HepG2 (cell line): ENCODE measurements at regions not wholly inside any gene's neighbourhood (a gene's known extent, or its start where the extent isn't known, plus 50 kb on each side); places are given as distances from the start of the nearest gene placed in this dataset.
A peak's percentile ranks its signal among the peaks of the same experiment; 100 is the strongest.

Source experiments
- ATAC-seq: fragments of 200-7000 bp; cut with Tn5 transposase; 3 replicates; pipeline ENCODE4 v1.9.1; 2020; ENCODE audit warnings: mild to moderate bottlenecking, moderate library complexity
- BruUV-seq: library from RNA; stranded (reverse); fragments of 400-500 nt; replicated peaks from 2 replicates; lab custom pipeline; 2021; lab: Mats Ljungman, UMichigan
- CTCF ChIA-PET: fragments of 300-600 bp; formaldehyde crosslinking; extraction: SDS; loops from one replicate; lab custom pipeline; 2021; ENCODE audit warnings: low total read pairs, inconsistent platforms, low intra/inter-chr PET ratio; lab: Yijun Ruan, JAX
- POLR2A ChIA-PET: fragments of 350-600 bp; sonication (Branson Sonifier 250); formaldehyde crosslinking; loops from one replicate; lab custom pipeline; 2020; ENCODE audit warnings: antibody characterized with exemption, inconsistent platforms; lab: Yijun Ruan, JAX
- DNase-seq: peaks from one replicate; pipeline ENCODE4 v3.0.0-alpha.2; 2015; ENCODE audit warnings: low spot score
- FAIRE-seq: peaks from 3 replicates; lab custom pipeline; 2011; peaks lifted over from hg19 to GRCh38; lab: Jason Lieb, UNC
- H2AFZ ChIP-seq: one replicate; pipeline ENCODE4 v1.6.1; 2011; ENCODE audit warnings: low read length, inconsistent platforms
- H3K27ac ChIP-seq: fragments of 300-600 bp; 3 replicates; pipeline ENCODE4 v1.8.0; 2011; ENCODE audit warnings: mixed run types, mild to moderate bottlenecking, mixed read lengths, low read length, inconsistent platforms; ENCODE audit not compliant: insufficient read depth; ENCODE audit errors: extremely low read length
- H3K27me3 ChIP-seq, 2 experiments: fragments of 200-600 bp in 1 of 2; 2 replicates in 1 of 2; 3 replicates in 1 of 2; pipeline versions ENCODE4 v1.6.0 to v1.8.0; 2011; ENCODE audit warnings: low read length in 2 of 2, mild to moderate bottlenecking in 2 of 2, moderate library complexity in 2 of 2, inconsistent platforms in 1 of 2; ENCODE audit not compliant: insufficient read depth in 2 of 2, control insufficient read depth in 1 of 2
- H3K36me3 ChIP-seq, 2 experiments: fragments of 200-600 bp in 1 of 2; replicated peaks in 1 of 2; 2 replicates in 1 of 2; 3 replicates in 1 of 2; pipeline versions ENCODE4 v1.5.1 to v1.8.0; 2011; ENCODE audit warnings: low read length in 2 of 2, inconsistent platforms in 1 of 2; ENCODE audit not compliant: insufficient read depth in 2 of 2, control insufficient read depth in 1 of 2
- H3K4me1 ChIP-seq: 2 replicates; pipeline ENCODE4 v1.5.1; 2012; ENCODE audit warnings: low read length, inconsistent platforms; ENCODE audit not compliant: insufficient read depth
- H3K4me2 ChIP-seq: 2 replicates; pipeline ENCODE4 v1.6.0; 2011; ENCODE audit warnings: low read depth, low read length, inconsistent platforms
- H3K4me3 ChIP-seq, 3 experiments: fragments of 200-600 bp in 1 of 3; sonication (generic), shearing (Covaris generic) in 1 of 3; replicated peaks in 1 of 3; 2 replicates each; pipeline ENCODE4 v1.5.1; 2011 to 2016; ENCODE audit warnings: low read length in 3 of 3, inconsistent platforms in 2 of 3, low read depth in 2 of 3, mild to moderate bottlenecking in 2 of 3, control low read depth in 1 of 3, mixed read lengths in 1 of 3; ENCODE audit not compliant: insufficient read depth in 1 of 3
- H3K79me2 ChIP-seq: one replicate; pipeline ENCODE4 v1.6.1; 2011; ENCODE audit warnings: low read length, inconsistent platforms; ENCODE audit not compliant: insufficient read depth
- H3K9ac ChIP-seq: 2 replicates; pipeline ENCODE4 v1.6.0; 2011; ENCODE audit warnings: mild to moderate bottlenecking, low read depth, low read length, inconsistent platforms; ENCODE audit not compliant: insufficient read depth
- H3K9me3 ChIP-seq: 2 replicates; pipeline ENCODE4 v1.5.1; 2012; ENCODE audit warnings: mild to moderate bottlenecking, low read length
- H4K20me1 ChIP-seq: 2 replicates; pipeline ENCODE4 v1.6.0; 2011; ENCODE audit warnings: inconsistent platforms, mild to moderate bottlenecking, low read length, moderate library complexity; ENCODE audit not compliant: insufficient read depth
- ARNT ChIP-seq: fragments of 450-650 bp; IDR thresholded peaks from 2 replicates; pipeline ENCODE4 v1.6.1; 2017
- ATF7 ChIP-seq, 2 experiments: fragments of 450-650 bp in 1 of 2; sonication (generic) in 1 of 2; formaldehyde crosslinking in 1 of 2; IDR thresholded peaks; 2 replicates each; pipeline versions ENCODE4 v1.4.0 to v1.6.1; 2016 to 2020; ENCODE audit warnings: antibody characterized with exemption in 1 of 2, mild to moderate bottlenecking in 1 of 2, missing genetic modification reagents in 1 of 2
- MBNL3 ChIP-seq: fragments of 250-450 bp; sonication (Bioruptor Pico); conservative IDR thresholded peaks from 2 replicates; pipeline ENCODE4 v1.8.0; 2022; ENCODE audit warnings: mild to moderate bottlenecking, inconsistent platforms
- NR3C1 ChIP-seq: sonication (generic); formaldehyde crosslinking; IDR thresholded peaks from 2 replicates; pipeline ENCODE4 v1.4.0; 2020; ENCODE audit warnings: missing genetic modification reagents
- TMF1 ChIP-seq: sonication (generic); formaldehyde crosslinking; IDR thresholded peaks from 2 replicates; pipeline ENCODE4 v1.8.1; 2022; ENCODE audit warnings: low read depth, missing genetic modification reagents
- ZNF317 ChIP-seq: sonication (generic); formaldehyde crosslinking; IDR thresholded peaks from 2 replicates; pipeline ENCODE4 v1.5.0; 2020; ENCODE audit warnings: mild to moderate bottlenecking, missing genetic modification reagents
- ZNF350 ChIP-seq: sonication (generic); formaldehyde crosslinking; IDR thresholded peaks from 2 replicates; pipeline ENCODE4 v1.4.0; 2020; ENCODE audit warnings: mild to moderate bottlenecking, low read depth, missing genetic modification reagents, borderline replicate concordance
- ZNF430 ChIP-seq: sonication (generic); formaldehyde crosslinking; IDR thresholded peaks from 2 replicates; pipeline ENCODE4 v1.9.0; 2021; ENCODE audit warnings: mild to moderate bottlenecking, missing genetic modification reagents
- WGBS: methylation state at CpG from one replicate; pipeline ENCODE4 v1.1.6; 2017; ENCODE audit warnings: low lambda C conversion rate; 5-methylcytosine and 5-hydroxymethylcytosine counted together
- in situ Hi-C: cut with HindIII; loops from 2 replicates; pipeline ENCODE4 v1.10.0; 2017; ENCODE audit warnings: low pct_unique_long_range_greater_than_20kb; ENCODE audit not compliant: extremely low pct_ligation_motif_present
- intact Hi-C: fragments of 100-400 bp; cut with micrococcal nuclease; formaldehyde crosslinking; loops from one replicate; pipeline ENCODE4 v1.10.0; 2022; ENCODE audit not compliant: unreplicated experiment
- TF ChIP-seq, protein P1 (sequence below): sonication (generic); formaldehyde crosslinking; IDR thresholded peaks from 2 replicates; pipeline ENCODE4 v1.9.0; 2021; ENCODE audit warnings: missing genetic modification reagents, borderline replicate concordance

DNA sequence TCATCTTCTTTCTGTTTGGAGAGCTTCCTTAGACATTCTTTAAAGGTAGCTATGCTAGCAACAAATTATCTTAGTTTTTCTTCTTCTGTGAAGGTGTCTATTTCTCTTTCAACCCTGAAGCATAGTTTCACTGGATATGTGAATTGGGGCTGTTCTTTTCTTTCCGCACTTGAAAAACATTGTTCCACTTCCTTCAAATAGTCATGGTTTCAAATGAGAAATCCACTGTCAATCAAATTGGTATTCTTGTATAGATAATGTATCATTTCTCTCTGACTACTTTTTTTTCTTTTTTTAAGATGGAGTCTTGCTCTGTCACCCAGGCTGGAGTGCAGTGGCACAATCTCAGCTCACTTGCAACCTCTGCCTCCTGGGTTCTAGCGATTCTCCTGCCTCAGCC is 254.0 kb downstream of the ANAPC1 start:
- Histone ChIP-seq H3K4me1 (no peaks in the 10 kb centered on the region), H3K4me3 (no peak overlapping the region), H4K20me1 (no peaks in the 10 kb centered on the region), H3K36me3 (no peaks in the 10 kb centered on the region), H3K9me3 (peaks cover 10% of the 10 kb centered on the region; the same call in 1 of the 2 replicates), H2AFZ (no peak overlapping the region), H3K79me2 (no peaks in the 10 kb centered on the region), H3K27me3 (peaks cover 3 to 24% of the 10 kb centered on the region in 2 experiments; a peak in 4 of 5 replicates), H3K9ac (no peak overlapping the region), H3K27ac (no peak overlapping the region), H3K4me2 (no peak overlapping the region)
- TF ChIP-seq TMF1 (CRISPR knock-in tag) = no peak
- no peak for TF ChIP-seq ZNF350
- TF ChIP-seq ARNT = no peak
- no peak for TF ChIP-seq NR3C1 (CRISPR knock-in tag)
- TF ChIP-seq MBNL3 (CRISPR knock-in tag) = no peak
- TF ChIP-seq ZNF430 (CRISPR knock-in tag) = no peak
- peak; percentile 92 for TF ChIP-seq ZNF317 (CRISPR knock-in tag)
- no peak for DNase-seq
- BruUV-seq = no TSS peak
- ChIA-PET POLR2A (no interaction called here), CTCF (no interaction called here)
- FAIRE-seq = no peak
- no peak for ATAC-seq
- intact Hi-C loops (no loop called here), in situ Hi-C loops (no loop called here)
- WGBS = 76% methylated on average over 2 of the region's 2 CpGs

DNA sequence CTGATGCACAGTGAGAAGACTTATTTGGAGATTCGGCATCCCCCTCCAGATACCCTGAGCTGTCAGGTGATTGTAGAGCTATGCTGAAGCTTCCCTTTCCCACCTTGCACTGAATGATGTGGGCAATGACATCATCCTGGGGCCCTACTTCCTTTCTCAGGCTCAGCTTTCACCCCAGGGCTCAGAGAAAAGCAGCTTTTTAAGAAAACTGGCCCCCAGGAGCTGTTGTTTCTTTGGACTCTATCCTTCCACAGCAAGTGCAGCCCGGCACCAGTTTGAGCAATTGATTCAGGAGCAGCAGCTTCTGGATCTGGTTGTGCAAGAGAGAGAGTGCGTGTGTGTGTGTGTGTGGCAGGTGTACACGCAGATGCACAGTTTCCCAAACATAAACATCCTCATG is 251.3 kb downstream of the ANAPC1 start:
- Histone ChIP-seq H3K4me3 (no peak overlapping the region), H3K27ac (no peak overlapping the region), H3K36me3 (no peaks in the 10 kb centered on the region), H3K4me1 (no peaks in the 10 kb centered on the region), H4K20me1 (no peaks in the 10 kb centered on the region), H3K9ac (no peak overlapping the region), H3K9me3 (peaks cover 10% of the 10 kb centered on the region; the same call in 1 of the 2 replicates), H2AFZ (no peak overlapping the region), H3K4me2 (no peak overlapping the region), H3K79me2 (no peaks in the 10 kb centered on the region), H3K27me3 (peaks cover 3 to 29% of the 10 kb centered on the region in 2 experiments; a peak in 4 of 5 replicates)
- FAIRE-seq (no peak), DNase-seq (no peak), ATAC-seq (no peak)
- BruUV-seq = no TSS peak
- POLR2A ChIA-PET = no interaction called here
- TF ChIP-seq, protein P1, sequence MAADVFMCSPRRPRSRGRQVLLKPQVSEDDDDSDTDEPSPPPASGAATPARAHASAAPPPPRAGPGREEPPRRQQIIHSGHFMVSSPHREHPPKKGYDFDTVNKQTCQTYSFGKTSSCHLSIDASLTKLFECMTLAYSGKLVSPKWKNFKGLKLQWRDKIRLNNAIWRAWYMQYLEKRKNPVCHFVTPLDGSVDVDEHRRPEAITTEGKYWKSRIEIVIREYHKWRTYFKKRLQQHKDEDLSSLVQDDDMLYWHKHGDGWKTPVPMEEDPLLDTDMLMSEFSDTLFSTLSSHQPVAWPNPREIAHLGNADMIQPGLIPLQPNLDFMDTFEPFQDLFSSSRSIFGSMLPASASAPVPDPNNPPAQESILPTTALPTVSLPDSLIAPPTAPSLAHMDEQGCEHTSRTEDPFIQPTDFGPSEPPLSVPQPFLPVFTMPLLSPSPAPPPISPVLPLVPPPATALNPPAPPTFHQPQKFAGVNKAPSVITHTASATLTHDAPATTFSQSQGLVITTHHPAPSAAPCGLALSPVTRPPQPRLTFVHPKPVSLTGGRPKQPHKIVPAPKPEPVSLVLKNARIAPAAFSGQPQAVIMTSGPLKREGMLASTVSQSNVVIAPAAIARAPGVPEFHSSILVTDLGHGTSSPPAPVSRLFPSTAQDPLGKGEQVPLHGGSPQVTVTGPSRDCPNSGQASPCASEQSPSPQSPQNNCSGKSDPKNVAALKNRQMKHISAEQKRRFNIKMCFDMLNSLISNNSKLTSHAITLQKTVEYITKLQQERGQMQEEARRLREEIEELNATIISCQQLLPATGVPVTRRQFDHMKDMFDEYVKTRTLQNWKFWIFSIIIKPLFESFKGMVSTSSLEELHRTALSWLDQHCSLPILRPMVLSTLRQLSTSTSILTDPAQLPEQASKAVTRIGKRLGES (CRISPR knock-in tag) = no peak
- TF ChIP-seq ATF7 (IDR thresholded peaks at IDR 0.05) (peak; percentile 63), ATF7 (CRISPR knock-in tag; IDR thresholded peaks at IDR 0.05) (no peak)
- in situ Hi-C loops = no loop called here
- intact Hi-C loops = no loop called here
- CTCF ChIA-PET = no interaction called here
- WGBS = 13% methylated on average over 4 of the region's 4 CpGs
